Stimulated activated CD8-positive, alpha-beta memory T cell treated with anti-CD3 and anti-CD28 coated beads, Interleukin-12 subunit alpha, Interleukin-12 subunit beta, amount 100 ng/mL, for 24 hours (primary cell): ENCODE measurements at regions not wholly inside any gene's neighbourhood (a gene's known extent, or its start where the extent isn't known, plus 50 kb on each side); places are given as distances from the start of the nearest gene placed in this dataset.
"Not testable (repeated sequence)": the region's sequence is repeated elsewhere in the genome, so short reads cannot be mapped to it uniquely, and the experiment has no call there.

Source experiments
- DNase-seq: peaks from one replicate; pipeline ENCODE4 v3.0.0-alpha.2; 2020; ENCODE audit errors: extremely low read depth

DNA sequence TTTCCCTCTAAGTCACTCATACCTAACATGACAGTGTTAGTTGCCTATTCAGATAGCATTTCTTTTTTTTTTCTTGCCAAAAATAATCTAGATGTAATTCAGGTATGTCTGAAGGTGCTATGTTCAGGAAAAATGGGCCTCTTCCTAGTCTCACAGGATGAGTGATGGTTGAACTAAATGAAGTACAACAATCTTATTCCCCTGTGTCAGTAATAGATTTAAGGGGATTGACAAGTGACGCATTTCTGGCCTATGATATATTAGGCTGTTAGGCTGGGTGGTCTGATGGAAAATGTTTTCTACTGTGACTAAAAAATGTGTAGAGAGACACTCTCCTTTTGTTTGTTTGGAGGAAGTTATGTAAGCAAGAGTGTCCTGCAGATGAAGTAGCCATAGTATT lies 878.7 kb upstream of the SLITRK1 start:
- DNase-seq: no peak

DNA sequence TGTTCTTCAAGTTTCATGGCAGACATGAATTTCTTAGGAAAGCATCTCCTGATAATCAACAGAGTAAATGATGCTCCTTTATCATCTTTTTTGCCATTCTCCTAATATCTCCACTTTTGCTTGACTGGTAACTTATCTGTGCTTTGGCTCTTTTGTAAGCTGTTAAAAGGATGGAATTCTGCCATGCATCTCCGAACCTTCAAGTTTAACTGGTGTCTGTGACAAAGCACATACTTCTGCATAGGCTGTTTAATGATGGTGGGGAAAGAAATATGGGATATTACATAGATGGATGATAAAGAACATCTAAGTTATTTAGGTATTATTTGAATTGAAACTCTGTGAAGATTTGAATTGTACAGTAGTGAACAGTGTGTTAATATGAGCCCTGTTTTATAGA lies 866.9 kb upstream of the SLITRK1 start:
- DNase-seq: no peak

DNA sequence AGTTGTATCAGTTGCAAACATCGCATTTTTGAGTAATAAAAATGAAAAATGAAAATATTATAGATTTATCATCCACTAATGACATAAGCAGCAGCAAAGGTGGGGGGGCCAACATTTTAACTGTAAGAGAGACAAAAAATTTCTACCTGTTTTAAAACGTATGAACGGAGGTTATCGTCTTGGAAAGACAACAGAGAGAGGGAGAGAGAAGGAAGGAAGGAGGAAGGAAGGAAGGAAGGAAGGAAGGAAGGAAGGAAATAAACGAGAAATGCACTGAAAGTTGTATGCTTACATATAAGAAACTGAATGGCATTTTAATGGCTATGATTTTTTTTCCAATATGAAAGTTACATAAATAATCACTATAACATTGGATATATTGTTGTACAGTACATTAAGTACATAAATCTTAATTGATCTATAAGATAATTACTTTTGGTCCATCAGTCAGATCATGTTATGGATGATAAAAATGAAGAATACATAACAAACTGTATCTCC lies 862.8 kb upstream of the SLITRK1 start:
- no peak for DNase-seq

DNA sequence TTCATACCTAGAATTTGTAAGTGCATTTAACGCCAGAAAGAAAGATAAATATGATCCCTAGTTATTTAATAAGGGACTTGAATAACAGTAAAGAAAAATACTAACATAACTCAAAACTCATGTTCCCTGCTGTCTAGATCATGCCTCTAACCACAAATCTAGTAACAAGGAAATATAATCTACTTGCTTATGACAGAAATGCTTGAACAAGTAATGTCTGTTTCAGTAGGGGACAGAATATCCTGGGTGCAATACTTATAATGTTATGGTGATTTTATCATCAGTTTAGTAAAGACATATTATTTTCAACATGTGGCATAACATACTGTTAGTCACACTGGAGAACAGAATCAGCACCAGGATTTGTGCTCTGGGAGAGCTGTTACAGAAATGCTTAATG lies 861.9 kb upstream of the SLITRK1 start:
- DNase-seq: no peak

DNA sequence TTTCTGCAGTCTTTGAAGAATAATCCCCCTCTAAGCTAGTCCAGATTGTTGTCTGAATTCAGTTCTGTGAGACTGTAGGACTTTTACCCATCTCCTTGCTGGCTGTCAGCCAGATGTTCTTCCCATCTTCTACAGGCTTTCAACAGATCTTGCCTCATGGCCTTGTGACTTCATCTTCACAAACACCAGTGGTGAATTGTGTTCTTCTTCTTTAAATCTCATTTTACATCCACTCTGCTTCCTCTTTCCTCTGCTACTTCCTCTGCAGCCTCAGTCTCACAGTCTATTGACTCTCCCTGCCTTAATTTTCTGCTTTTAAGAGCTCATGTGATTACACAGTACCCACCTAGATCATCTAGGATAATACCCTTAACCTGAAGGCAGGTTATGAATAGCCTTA lies 859.0 kb upstream of the SLITRK1 start:
- DNase-seq: no peak

DNA sequence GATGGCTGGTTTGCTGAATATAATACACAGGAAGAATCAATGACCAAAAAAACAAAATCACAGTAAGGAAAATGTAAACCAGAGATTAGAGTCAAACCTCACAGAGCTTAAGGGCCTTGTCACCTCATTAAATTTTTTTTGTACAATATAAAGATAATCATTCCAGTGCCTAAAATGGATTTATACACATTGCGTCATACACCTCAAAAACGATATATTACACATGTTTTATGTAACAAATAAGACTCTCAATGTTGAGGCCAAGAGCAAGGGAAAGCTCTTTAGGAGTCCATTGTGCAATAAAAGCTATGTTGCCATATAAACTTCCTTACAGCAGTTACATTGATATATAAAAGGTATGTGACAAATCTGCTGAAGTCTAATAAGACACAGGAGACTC lies 856.7 kb upstream of the SLITRK1 start:
- DNase-seq: no peak

DNA sequence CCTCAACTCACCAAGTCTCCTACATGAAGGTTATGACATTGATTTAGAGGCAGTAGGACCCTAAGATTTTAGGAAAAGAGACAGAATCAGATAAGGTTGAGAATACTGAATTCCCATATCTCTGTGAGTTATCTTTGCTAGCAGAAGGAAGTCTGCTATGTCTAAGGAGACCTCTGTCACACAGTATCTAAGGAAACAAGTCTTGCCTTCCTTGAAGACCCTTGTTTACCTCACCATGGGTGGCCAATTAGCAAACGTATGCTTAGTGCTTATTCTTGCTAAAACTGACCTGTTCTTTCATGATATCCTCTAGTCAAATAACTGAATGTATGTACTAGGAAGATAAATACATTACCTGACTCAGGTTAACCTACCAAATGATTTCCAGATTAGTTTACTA lies 855.4 kb upstream of the SLITRK1 start:
- no peak for DNase-seq

DNA sequence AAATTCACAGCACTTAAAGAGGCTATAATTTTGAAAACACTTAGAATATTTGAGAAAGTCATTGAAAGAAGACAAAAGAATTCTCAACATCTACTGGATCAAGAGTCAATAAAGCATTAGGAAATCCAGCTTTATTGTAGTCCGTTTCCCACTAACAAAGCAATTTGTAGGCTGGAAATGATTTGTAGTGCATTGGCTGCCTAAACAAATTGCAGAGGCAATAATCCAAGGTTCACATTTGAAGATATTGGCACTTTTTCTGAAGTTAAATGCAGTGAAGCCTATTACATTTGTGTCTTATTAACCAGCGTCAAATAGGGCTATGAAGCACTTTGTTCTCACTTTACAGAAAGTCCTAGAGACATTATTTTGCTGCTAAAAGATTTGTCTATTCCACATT lies 848.1 kb upstream of the SLITRK1 start:
- DNase-seq: no peak

DNA sequence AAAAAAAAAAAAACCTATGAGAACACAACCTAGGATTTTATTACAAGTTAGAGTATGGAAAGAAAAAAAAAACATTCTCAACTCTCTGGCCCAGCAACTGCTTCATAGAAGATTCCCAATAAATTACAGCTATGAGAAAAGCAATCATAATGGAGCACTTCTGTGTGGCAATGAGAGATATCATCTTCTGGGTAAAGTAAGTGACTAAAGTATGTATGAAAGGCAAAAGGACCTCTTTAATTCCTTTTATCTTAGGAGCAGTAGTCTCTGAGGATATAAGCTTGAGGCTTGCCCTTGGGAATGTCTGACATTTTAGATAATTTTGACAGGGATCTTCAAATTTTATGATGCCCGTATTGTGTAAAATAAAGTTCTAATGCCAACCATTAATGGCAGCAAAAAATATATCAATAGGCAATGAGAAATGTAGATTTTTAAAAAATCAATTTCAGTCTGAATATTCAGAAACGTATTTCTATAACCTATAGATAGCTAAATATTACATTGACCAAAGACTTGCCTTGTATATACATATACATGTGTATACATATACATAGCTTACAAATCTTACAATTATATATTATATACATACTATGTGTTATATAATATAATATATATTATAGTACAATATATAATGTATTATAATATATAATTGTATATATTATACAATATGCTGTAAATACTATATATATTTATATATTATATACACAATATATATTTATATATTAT lies 823.9 kb upstream of the SLITRK1 start:
- no peak for DNase-seq

DNA sequence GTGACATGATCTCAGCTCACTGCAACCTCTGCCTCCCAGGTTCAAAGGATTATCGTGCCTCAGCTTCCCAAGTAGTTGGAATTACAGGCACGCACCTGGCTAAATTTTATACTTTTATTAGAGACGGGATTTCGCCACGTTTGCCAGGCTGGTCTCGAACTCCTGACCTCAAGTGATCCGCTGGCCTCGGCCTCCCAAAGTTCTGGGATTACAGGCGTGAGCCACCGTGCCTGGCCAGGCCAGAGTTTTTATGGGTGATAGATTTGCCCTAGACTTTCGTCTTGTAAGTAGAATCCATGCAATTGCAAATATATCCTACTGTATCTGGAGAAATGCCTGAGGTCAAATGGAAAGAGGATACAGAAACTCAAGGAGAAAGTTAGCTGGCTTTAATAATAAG lies 819.9 kb upstream of the SLITRK1 start:
- no peak for DNase-seq

DNA sequence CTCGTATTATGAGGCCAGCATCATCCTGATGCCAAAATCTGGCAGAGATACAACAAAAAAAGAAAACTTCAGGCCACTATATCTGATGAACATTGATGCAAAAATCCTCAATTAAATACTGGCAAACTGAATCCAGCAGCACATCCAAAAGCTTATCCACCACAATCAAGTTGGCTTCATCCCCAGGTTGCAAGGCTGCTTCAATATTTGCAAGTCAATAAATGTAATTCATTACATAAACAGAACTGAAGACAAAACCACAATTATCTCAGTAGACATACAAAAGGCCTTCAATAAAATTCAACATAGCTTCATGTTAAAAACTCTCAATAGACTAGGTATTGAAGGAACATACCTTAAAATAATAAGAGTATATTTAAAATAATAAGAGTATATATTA lies 815.3 kb upstream of the SLITRK1 start:
- not testable (repeated sequence) for DNase-seq

DNA sequence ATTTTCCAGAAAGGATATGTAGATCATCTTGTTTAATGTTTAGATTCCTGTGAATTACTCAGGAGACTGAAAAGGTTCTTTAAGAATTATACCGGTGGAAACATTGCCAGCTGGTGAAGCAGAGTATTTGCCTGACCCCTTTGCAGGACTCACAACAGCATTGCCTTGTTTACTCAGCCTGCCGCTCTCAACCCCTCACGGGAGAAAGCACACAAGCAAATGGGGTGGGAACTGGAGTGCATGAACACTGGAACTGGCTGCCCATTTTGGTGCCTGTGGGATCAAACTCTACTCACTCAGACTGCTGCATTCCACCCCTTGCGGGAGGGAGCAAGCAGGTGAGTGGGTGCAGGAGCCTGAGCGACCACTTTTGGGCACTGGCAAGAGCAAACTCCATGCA lies 804.7 kb upstream of the SLITRK1 start:
- DNase-seq: no peak

DNA sequence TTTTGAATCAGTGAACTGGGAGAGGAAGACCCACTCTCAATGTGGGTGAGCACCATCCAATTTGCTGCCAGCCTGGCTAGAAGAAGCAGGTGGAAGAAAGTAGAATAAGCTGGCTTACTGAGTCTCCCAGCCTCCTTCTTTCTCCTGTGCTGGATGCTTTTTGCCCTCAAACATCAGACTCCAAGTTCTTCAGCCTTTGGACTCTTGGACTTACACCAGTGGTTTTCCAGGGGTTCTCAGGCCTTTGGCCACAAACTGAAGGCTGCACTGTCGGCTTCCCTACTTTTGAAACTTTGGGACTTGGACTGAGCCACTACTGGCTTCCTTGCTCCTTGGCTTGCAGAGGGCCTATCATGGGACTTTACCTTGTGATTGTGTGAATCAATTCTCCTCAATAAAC lies 804.2 kb upstream of the SLITRK1 start:
- no peak for DNase-seq

DNA sequence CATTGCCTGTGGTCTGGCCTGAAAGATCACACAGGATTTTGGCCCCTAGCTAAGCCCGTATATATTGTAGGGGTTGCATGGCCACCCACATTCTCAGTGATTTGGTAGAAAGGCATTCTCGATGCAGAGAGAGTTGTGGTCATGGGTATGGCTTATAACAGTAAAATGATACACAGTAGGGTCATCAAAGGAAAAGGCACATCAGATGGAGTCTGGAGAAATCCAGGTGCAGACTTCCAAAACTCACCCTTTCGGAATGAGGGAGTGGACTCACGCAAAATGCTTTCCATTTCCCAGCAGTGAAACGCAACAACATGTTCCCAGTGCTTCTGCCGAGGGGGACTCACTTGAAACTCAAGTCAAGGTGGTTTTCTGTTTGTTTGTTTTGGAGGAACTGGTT lies 802.5 kb upstream of the SLITRK1 start:
- no peak for DNase-seq

DNA sequence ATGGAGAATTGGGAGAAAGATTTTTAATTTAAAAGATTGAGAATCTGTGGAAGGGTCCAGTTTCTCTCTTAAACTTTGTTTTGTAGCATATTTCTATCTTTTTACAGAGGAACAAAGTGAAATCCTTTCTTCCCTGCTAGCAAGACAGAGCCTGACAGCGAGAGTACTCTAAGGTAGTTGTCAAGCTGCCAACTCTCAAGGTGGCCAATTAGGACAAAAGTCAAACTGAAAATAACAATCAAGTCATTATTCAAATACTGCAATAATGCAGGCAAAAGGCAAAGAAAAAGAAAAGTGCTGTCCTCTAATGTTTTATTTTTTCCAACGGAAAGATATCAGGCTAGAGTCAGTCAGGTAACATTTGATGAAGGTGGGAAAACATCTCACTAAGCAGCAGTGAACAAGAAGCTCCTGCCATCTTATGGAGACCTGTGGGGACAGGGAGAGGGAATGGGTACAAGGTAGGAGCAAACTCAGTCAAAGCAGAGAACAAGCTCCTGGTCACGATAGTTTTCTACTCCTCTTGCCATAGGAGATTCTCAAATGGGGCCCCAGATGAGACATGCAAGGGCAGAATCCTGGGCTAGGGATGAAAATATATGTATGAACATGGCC lies 801.9 kb upstream of the SLITRK1 start:
- DNase-seq: no peak

DNA sequence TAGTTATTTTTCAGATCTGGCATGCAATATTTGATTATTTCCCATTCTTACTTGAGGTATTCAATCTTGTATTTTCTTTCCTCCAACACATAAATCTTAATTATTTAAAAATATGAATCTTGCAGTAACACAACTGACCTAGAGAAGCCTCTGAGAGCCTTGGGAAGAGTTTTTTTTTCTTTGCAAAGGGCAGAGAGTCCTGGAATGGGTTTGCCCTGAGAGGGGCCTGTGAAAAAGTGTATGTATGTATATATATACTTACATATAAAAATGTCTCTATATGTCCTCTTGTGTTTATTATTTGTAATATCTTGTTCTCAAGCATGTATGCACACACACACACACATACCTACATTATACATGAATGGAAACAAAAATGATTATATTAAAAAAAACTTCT lies 801.2 kb upstream of the SLITRK1 start:
- DNase-seq: no peak

DNA sequence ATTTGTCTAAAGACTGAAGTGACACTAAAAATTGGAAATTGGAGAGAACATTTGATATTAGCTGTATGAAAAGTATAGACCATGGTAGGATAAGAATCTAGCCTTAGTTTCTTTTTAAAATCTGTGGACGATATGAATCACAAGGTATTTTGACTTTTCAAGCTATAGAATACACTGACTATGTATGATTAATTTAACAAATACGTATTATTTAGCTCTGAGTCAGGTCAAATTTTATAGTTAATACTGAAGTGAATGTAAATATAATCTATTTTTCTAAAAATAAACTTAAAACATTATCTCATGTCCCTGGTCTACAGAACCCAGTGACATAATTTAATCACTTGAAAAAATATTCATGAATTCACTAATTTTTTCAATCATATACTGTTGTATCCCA lies 795.6 kb upstream of the SLITRK1 start:
- no peak for DNase-seq

DNA sequence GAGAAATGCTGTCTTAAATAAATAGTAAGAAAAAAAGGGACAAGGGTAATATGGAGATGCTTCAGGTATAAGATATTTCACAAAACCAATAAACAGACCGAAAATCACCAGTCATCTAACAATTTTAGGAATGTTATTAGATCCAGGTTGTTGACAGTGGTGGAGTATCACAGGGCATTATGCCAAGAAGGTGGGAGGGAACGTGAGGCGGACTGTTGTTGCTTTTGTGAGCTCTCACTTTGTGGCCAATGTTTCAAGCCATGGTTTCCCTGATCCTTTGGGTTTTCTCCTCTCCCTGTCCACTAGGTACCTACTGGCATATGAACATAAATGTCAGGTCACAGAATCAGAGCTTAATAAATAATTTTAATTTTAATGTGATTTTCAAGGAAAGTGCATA lies 790.3 kb upstream of the SLITRK1 start:
- no peak for DNase-seq

DNA sequence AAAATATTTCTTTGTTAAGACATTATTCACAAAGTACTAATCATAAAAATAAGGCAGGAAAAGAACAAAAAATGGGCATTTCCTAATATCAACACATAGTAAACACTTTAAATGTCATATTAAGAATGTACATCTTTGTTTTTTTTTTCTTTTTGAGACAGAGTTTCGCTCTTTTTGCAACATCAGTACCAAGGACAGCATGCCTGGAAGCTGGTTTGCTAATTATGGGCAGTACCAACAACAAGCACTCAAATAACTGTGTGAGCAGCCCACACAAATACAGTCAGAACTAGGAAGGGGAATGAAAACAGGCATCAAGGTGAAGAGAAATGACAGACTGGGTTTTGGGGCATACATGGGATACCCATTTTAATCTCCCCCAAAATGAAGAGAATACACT lies 788.0 kb upstream of the SLITRK1 start:
- no peak for DNase-seq

DNA sequence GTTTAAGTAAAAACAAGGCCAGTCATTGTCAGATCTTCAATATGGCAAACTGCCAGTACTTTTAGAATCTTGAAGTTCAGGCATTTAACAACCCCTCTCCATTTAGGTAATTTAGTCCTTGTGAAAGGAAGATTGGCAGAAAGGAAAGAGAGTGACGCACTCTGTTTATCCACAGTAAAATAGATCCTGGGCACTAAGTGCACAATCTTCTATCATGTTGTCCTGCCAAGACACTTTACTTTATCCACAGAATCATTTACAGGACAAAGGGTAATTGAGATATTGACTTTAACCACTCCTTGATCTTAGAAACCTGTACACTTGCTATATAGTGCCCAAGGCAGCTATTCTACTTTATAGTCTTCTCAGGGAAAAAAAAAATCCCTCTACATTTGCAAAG lies 786.4 kb upstream of the SLITRK1 start:
- DNase-seq: no peak

DNA sequence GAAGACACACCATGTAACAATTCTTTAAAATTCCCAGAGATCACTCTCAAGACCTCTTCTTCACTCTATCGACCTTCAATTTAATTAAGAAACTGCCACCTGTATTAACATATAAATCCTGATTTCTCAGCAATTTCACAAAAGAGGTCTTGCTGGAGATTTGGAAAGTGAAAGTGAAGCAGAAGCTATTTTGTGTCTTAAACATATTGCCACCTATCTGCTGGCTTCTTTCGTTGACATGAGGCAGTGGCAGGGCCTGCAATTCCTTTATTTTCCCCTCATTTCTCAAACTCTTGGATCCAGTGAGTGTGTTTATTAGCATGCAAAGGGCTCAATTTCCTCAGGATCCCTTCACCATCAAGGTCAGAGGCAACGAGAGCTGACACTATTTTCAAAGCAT lies 780.2 kb upstream of the SLITRK1 start:
- no peak for DNase-seq

DNA sequence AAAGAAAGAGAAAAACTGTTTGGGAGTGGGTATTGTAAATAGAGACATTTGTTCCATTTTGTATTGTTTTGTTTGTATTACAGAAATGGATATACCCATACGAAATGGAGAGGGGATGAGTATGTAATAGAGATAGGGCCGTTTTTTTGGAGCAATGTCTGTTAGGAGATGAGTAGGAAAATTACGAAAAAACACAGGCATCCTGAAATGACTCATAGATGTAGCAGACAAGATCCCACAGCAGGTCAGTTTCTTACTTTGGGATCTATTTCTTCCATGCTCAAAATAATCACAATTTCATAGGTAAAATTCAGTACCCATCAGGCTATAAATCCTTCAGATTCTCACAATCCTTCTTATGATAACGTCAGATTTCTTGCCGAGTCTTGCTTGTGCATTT lies 779.4 kb upstream of the SLITRK1 start:
- no peak for DNase-seq

DNA sequence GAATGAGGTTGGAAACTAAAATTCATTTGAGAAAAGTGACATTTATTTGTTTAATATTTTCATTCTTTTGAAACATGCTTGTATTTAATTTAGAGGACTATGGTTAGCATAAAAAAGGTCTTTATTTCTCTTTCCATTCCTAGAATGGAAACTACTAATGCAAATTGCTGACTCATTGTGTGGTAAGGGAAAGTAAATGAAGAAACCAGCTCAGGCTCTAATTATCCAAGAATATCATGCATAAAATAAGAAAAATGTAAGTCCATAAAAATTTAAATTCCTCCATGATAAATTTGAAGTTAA lies 777.0 kb upstream of the SLITRK1 start:
- no peak for DNase-seq
